Esophagus squamous epithelium (tissue), 5 donors: ENCODE measurements at regions not wholly inside any gene's neighbourhood (a gene's known extent, or its start where the extent isn't known, plus 50 kb on each side); places are given as distances from the start of the nearest gene placed in this dataset.

Experiments used
- DNase-seq: peaks from one replicate; lab custom pipeline; 2025; lab: John Stamatoyannopoulos, UW
- H3K27ac ChIP-seq, 4 donors: fragments of 200-600 bp; sonication (generic); one replicate each; pipeline ENCODE4 v1.5.1; 2016 to 2019; ENCODE audit warnings: mild to moderate bottlenecking in 1 of 4
- H3K27me3 ChIP-seq, 4 donors: fragments of 200-600 bp; sonication (generic); 1 replicate in 3 of 4; 2 replicates in 1 of 4; pipeline versions ENCODE4 v1.5.1 to v1.6.0; 2017 to 2021; ENCODE audit warnings: antibody characterized with exemption in 1 of 4
- H3K36me3 ChIP-seq, 3 donors: fragments of 200-600 bp; sonication (generic); one replicate each; pipeline ENCODE4 v1.5.1; 2016 to 2019
- H3K4me1 ChIP-seq, 3 donors: fragments of 200-600 bp; sonication (generic); one replicate each; pipeline ENCODE4 v1.5.1; 2017 to 2019
- H3K4me3 ChIP-seq, 4 donors: fragments of 200-600 bp; sonication (generic); 1 replicate in 3 of 4; 2 replicates in 1 of 4; pipeline ENCODE4 v1.5.1; 2016 to 2019; ENCODE audit warnings: mild to moderate bottlenecking in 2 of 4, moderate library complexity in 1 of 4
- H3K9me3 ChIP-seq, 3 donors: fragments of 200-600 bp; sonication (generic); one replicate each; pipeline ENCODE4 v1.5.1; 2016 to 2019
- CTCF ChIP-seq, 6 experiments: fragments of 450-650 bp in 4 of 6; fragments of 200-600 bp in 2 of 6; sonication (generic) in 2 of 6; IDR thresholded peaks; one replicate each; pipeline ENCODE4 v1.5.1; 2016 to 2019; ENCODE audit warnings: antibody characterized with exemption in 6 of 6, mild to moderate bottlenecking in 4 of 6, moderate library complexity in 4 of 6
- POLR2A ChIP-seq, 4 donors: fragments of 450-650 bp; IDR thresholded peaks; one replicate each; pipeline ENCODE4 v1.6.1; 2017; ENCODE audit warnings: antibody characterized with exemption in 4 of 4, mild to moderate bottlenecking in 4 of 4, moderate library complexity in 3 of 4
- WGBS, 2 donors: methylation state at CpG; one replicate each; pipeline ENCODE4 v1.1.5; 2018; 5-methylcytosine and 5-hydroxymethylcytosine counted together
- intact Hi-C: fragments of 100-400 bp; cut with DNase I; formaldehyde crosslinking; loops from one replicate; pipeline ENCODE4 v1.15.0; 2022
- donor health status: DM: yes; HTN: yes; CAD: no.

GRCh38 chr17:71727723-71728122, 393.1 kb upstream of the SOX9 start:
- H3K27me3 ChIP-seq = no peaks in the 10 kb centered on the region
- WGBS, 2 donors = 93 to 96% methylated on average over 3 of the region's 3 CpGs
- H3K4me3 ChIP-seq = no peak overlapping the region
- H3K4me1 ChIP-seq = peaks cover 0 to 6% (median 0%) of the 10 kb centered on the region in 3 donors
- H3K27ac ChIP-seq = no peak overlapping the region
- H3K36me3 ChIP-seq = no peaks in the 10 kb centered on the region
- intact Hi-C loops = no loop called here
- H3K9me3 ChIP-seq = no peaks in the 10 kb centered on the region
- TF ChIP-seq POLR2A (IDR thresholded peaks at IDR 0.05) (no peak), CTCF (IDR thresholded peaks at IDR 0.05) (no peak)
- no peak for DNase-seq

GRCh38 chr17:71730871-71731270, 389.9 kb upstream of the SOX9 start:
- no peaks in the 10 kb centered on the region for H3K36me3 ChIP-seq
- TF ChIP-seq CTCF (IDR thresholded peaks at IDR 0.05) = no peak
- TF ChIP-seq POLR2A (IDR thresholded peaks at IDR 0.05) = no peak
- intact Hi-C loops = no loop called here
- H3K27ac ChIP-seq = no peak overlapping the region
- DNase-seq = no peak
- H3K4me3 ChIP-seq = no peak overlapping the region
- H3K4me1 ChIP-seq = peaks cover 0 to 6% (median 0%) of the 10 kb centered on the region in 3 donors
- WGBS, 2 donors = 40 to 81% methylated on average over 1 of the region's 1 CpG
- no peaks in the 10 kb centered on the region for H3K27me3 ChIP-seq
- no peaks in the 10 kb centered on the region for H3K9me3 ChIP-seq

DNA sequence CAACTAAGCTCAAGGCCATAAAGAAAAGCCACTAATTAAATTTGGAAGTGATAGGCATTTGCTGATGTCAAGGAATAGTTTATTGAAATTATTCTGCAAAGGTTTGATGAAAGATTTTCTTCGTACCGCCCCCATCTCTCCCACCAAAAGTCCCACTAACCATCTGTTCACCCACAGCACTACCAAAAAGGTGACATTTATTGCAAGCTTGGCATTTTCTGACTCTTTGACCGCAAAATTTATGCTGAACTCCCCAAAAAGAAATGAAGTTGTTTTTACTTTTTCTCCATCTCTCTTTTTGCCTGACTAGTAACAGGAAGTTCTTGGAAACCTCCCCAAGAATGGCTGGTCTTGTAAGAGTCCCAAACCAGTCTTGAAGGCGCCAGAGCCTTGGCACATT, 384.9 kb upstream of the SOX9 start:
- Histone ChIP-seq H3K27me3 (no peaks in the 10 kb centered on the region), H3K9me3 (no peaks in the 10 kb centered on the region), H3K4me3 (no peak overlapping the region), H3K27ac (no peak overlapping the region), H3K4me1 (no peaks in the 10 kb centered on the region), H3K36me3 (no peaks in the 10 kb centered on the region)
- no peak for DNase-seq
- 75 to 93% methylated on average over 4 of the region's 4 CpGs for WGBS, 2 donors
- intact Hi-C loops = no loop called here
- TF ChIP-seq POLR2A (IDR thresholded peaks at IDR 0.05) (no peak), CTCF (IDR thresholded peaks at IDR 0.05) (no peak)

- no peak overlapping the region for H3K27ac ChIP-seq
- intact Hi-C loops = no loop called here
- DNase-seq = no peak
- TF ChIP-seq CTCF (IDR thresholded peaks at IDR 0.05) = no peak
- TF ChIP-seq POLR2A (IDR thresholded peaks at IDR 0.05) = no peak
- H3K4me1 ChIP-seq = no peaks in the 10 kb centered on the region
- H3K36me3 ChIP-seq = no peaks in the 10 kb centered on the region
- no peak overlapping the region for H3K4me3 ChIP-seq
- WGBS, 2 donors = 77 to 89% methylated on average over 3 of the region's 3 CpGs
- H3K27me3 ChIP-seq = no peaks in the 10 kb centered on the region
- no peaks in the 10 kb centered on the region for H3K9me3 ChIP-seq
Observed at GRCh38 chr17:71740866-71741265, 380.0 kb upstream of the SOX9 start.

DNA sequence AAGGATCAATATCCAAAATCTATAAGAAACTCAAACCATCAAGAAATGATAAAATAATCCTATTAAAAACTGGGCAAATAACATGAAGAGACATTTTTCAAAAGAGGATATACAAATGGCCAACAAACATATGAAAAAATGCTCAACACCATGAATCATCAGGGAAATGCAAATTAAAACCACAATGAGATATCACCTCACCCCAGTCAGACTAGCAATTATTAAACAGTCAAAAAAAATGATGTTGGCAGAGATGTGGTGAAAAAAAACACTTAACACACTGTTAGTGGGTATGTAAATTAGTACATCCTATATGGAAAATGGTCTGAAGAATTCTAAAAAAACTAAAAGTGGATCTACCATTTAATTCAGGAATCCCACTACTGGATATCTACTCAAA, 379.0 kb upstream of the SOX9 start:
- Histone ChIP-seq H3K4me3 (no peak overlapping the region), H3K27me3 (no peaks in the 10 kb centered on the region), H3K4me1 (no peaks in the 10 kb centered on the region), H3K36me3 (no peaks in the 10 kb centered on the region), H3K27ac (no peak overlapping the region), H3K9me3 (no peaks in the 10 kb centered on the region)
- intact Hi-C loops = no loop called here
- no peak for DNase-seq
- TF ChIP-seq CTCF (IDR thresholded peaks at IDR 0.05) (no peak), POLR2A (IDR thresholded peaks at IDR 0.05) (no peak)
